ENCODE measurements at regions not wholly inside any gene's neighbourhood (a gene's known extent, or its start where the extent isn't known, plus 50 kb on each side); places are given as distances from the start of the nearest gene placed in this dataset.
"Not testable (repeated sequence)": the region's sequence is repeated elsewhere in the genome, so short reads cannot be mapped to it uniquely, and the experiment has no call there.

DNA sequence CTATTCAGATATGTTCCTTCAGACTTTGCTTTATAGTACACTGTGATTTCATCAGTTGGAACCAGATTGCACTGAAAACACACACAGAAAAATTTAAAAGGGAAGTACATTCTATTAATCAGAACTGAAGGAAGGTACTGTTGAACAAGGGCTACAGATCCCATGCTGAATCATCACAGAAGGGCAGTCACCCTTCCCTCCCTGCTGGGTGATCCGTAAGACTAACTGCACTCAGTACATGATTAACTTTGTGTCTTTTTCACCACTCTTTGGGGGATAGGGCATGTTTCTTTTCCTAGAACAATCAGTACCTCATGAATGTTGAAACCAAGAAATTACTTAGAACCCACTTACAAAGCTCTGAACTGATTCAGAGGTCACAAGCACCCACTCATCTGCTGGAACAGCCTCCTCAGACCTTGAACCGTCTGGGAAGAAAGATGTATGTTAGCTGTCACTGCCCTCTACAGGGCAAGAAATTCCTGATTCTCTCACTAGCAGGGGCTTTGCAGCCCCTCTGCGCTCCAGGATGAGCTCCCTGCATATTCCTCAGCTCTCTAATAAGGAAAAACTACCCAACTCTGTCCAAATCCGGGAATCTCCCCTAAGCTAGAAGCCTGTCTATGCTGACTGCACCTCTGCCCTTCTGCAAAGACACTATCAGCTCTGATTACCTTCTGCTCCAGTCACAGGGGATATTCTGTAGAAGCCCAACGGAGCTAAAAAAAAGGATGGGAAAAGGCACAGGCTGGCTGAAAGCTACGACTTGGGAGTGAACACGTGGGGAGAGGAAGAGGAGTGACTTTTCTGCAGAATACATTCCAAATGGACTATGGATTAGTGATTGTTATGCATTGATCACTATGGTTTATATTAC, 51.0 kb downstream of the IARS1 start:
- Histone ChIP-seq H4K20me1 (peaks cover 30% of the 10 kb centered on the region; the same call in 1 of the 2 replicates), H3K9me3 (no peaks in the 10 kb centered on the region), H3K9ac (no peak overlapping the region), H3K4me2 (no peak overlapping the region), H3K4me1 (no peaks in the 10 kb centered on the region), H3K36me3 (peaks cover 100% of the 10 kb centered on the region), H3K27me3 (no peaks in the 10 kb centered on the region), H3K27ac (no peak overlapping the region), H3K4me3 (no peak overlapping the region)
- no peak for TF ChIP-seq Cebpa-rat (IDR thresholded peaks at IDR 0.05)

DNA sequence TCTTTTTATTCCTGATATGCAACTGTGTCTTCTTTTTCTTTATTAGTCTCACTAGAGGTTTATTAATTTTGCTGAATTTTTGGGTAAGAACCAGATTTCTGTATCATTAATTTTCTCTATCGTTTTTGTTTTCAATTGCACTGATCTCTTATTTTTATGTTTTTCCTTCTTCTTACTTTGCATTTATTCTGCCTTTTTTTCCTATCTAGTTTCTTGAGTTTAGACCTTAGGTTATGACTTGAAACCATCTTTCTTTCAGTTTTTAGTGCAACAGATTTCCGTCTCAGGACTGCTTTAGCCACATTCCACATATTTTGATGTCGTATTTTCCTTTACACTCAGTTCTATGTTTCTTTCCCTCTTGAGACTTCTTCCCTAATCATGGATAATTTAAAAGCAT, 56.6 kb downstream of the IARS1 start:
- Histone ChIP-seq H3K9ac (no peak overlapping the region), H3K4me1 (no peaks in the 10 kb centered on the region), H3K4me3 (no peak overlapping the region), H3K27ac (no peak overlapping the region), H3K36me3 (peaks cover 99% of the 10 kb centered on the region), H3K4me2 (no peak overlapping the region), H3K9me3 (no peaks in the 10 kb centered on the region), H3K27me3 (no peaks in the 10 kb centered on the region), H4K20me1 (peaks cover 10% of the 10 kb centered on the region; the same call in 1 of the 2 replicates)
- no peak for TF ChIP-seq Cebpa-rat (IDR thresholded peaks at IDR 0.05)

DNA sequence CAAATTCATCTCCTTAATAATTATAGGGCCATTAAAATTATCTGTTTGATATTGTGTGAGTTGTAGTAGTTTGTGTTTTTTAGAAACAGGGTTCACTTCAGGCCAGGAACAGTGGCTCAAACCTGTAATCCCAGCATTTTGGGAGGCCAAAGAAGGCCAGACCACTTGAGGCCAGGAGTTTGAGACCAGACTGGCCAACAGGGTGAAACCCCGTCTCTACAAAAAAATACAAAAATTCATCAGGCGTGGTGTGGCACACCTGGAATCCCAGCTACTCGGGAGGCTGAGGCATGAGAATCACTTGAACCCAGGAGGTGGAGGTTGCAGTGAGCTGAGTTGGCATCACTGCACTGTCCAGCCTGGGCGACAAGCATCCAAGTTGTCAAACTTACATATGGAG, 57.0 kb downstream of the IARS1 start:
- Histone ChIP-seq H3K27ac (no peak overlapping the region), H3K4me3 (no peak overlapping the region), H3K9me3 (no peaks in the 10 kb centered on the region), H3K36me3 (peaks cover 99% of the 10 kb centered on the region), H4K20me1 (peaks cover 10% of the 10 kb centered on the region; the same call in 1 of the 2 replicates), H3K4me2 (no peak overlapping the region), H3K9ac (no peak overlapping the region), H3K4me1 (no peaks in the 10 kb centered on the region), H3K27me3 (no peaks in the 10 kb centered on the region)
- no peak for TF ChIP-seq Cebpa-rat (IDR thresholded peaks at IDR 0.05)

DNA sequence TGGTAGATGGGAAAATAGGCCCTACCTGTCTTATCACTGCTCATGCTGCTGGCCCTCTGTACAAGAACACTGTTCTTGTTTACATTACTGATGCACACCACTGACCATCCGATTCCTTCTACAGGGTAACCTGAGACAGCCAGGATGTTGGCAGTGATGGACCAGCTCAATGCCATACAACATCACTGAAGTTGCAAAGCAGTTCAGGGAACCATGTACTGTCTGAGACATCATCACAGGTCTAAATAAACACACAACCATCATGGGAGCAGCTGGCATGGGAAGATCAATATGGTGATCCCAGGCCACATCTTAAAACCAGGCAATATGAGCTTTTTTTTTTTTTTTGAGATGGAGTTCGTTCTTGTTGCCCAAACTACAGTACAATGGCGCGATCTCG, 59.0 kb downstream of the IARS1 start:
- Histone ChIP-seq H3K4me3 (no peak overlapping the region), H3K9ac (no peak overlapping the region), H3K27me3 (no peaks in the 10 kb centered on the region), H3K4me2 (no peak overlapping the region), H3K4me1 (no peaks in the 10 kb centered on the region), H3K9me3 (peaks cover 10% of the 10 kb centered on the region), H3K27ac (no peak overlapping the region), H3K36me3 (peaks cover 99% of the 10 kb centered on the region), H4K20me1 (peaks cover 10% of the 10 kb centered on the region; the same call in 1 of the 2 replicates)
- no peak for TF ChIP-seq Cebpa-rat (IDR thresholded peaks at IDR 0.05)

DNA sequence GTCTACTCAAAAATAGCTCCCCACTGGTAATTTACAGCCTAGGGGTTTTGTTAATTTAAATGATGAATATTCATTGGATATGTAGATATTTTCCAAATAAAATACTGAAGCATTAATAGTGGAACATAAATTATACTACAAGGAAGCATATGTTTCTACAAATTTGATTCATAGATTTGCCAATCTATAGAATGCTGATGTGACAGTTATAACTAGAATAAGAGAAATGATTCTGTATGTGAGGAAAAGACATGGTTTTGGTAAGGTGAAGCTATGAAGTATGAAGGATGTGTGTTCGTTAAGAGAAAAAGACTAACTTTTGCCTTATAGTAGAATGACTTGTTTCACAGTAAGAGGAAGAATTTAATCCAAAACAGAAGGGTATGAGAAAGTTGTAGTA, 61.3 kb downstream of the IARS1 start:
- H3K9me3 ChIP-seq = peaks cover 29% of the 10 kb centered on the region
- H3K4me2 ChIP-seq = no peak overlapping the region
- peaks cover 99% of the 10 kb centered on the region for H3K36me3 ChIP-seq
- H3K9ac ChIP-seq = no peak overlapping the region
- H3K4me3 ChIP-seq = no peak overlapping the region
- no peak for TF ChIP-seq Cebpa-rat (IDR thresholded peaks at IDR 0.05)
- no peaks in the 10 kb centered on the region for H3K27me3 ChIP-seq
- H3K27ac ChIP-seq = no peak overlapping the region
- peaks cover 10% of the 10 kb centered on the region; the same call in 1 of the 2 replicates for H4K20me1 ChIP-seq
- no peaks in the 10 kb centered on the region for H3K4me1 ChIP-seq

DNA sequence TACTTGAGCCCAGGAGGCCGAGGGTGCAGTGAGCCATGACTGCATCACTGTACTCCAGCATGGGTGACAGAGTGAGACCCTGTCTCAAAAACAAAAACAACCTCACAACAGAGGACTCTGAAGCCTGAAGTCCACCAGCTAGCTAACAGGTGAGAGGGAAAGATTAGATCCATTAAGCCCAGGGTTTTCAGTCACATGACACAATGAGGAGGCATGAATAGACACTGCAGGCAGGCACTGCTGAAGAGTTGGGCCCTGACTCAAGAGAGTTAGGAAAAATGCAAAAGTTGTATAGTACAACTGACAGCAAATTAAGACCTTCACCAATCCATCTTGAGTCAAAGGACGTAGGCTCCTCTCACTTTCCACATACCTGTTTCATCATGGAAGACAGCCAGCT, 64.9 kb downstream of the IARS1 start:
- H3K9ac ChIP-seq = no peak overlapping the region
- no peaks in the 10 kb centered on the region for H3K4me1 ChIP-seq
- H3K9me3 ChIP-seq = peaks cover 29% of the 10 kb centered on the region
- no peak for TF ChIP-seq Cebpa-rat (IDR thresholded peaks at IDR 0.05)
- no peak overlapping the region for H3K27ac ChIP-seq
- 0 out of 2 replicates have a peak overlapping the region, but pooled peaks have one; percentile 0 for H3K4me3 ChIP-seq
- no peaks in the 10 kb centered on the region for H3K27me3 ChIP-seq
- no peak overlapping the region for H3K4me2 ChIP-seq
- peaks cover 96% of the 10 kb centered on the region for H3K36me3 ChIP-seq
- peaks cover 28% of the 10 kb centered on the region for H4K20me1 ChIP-seq

DNA sequence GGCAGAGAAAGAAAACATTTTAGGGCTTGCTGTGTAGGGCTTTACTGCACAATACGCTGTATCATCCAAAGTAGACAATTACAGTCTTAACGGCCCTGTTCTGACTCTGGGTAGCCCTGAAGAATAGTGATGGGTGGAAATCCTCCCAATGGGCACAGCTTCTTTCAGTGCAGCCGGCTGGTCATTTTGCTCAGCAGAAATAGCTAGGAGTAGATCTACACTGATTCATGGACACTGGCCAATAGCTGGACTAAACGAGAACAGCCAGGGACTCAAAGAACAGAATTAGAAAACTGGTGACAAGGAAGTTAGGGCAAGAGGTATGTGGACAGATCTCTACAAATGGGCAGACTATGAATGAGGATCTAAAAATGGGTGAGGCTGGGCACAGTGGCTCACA, 69.3 kb downstream of the IARS1 start:
- Histone ChIP-seq H3K27ac (no peak overlapping the region), H3K4me1 (no peaks in the 10 kb centered on the region), H3K4me2 (no peak overlapping the region), H3K9me3 (peaks cover 28% of the 10 kb centered on the region), H4K20me1 (peaks cover 36% of the 10 kb centered on the region), H3K27me3 (no peaks in the 10 kb centered on the region), H3K36me3 (peaks cover 86% of the 10 kb centered on the region), H3K4me3 (no peak overlapping the region), H3K9ac (no peak overlapping the region)
- TF ChIP-seq Cebpa-rat (IDR thresholded peaks at IDR 0.05) = no peak

DNA sequence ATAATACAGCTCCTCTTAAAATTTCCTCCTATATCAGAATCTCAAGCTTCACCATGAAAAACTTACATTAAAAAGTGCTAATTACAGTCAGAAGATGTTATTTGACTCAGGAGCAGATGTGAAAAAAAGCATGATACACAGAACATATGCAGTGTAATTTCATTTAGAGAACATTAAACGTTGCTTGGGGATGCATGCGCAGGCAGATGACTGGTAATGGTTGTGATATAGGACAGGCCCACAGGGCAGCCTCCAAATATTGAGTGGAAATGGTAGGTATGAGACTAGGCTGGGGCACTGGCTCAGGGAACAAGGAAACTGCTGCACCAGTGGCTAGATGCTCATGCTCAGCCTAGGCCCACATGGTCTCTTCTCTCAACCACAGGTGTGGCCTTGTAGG, 69.7 kb downstream of the IARS1 start:
- Histone ChIP-seq H4K20me1 (peaks cover 36% of the 10 kb centered on the region), H3K4me2 (no peak overlapping the region), H3K4me1 (no peaks in the 10 kb centered on the region), H3K9me3 (peaks cover 24% of the 10 kb centered on the region), H3K36me3 (peaks cover 86% of the 10 kb centered on the region), H3K4me3 (no peak overlapping the region), H3K9ac (no peak overlapping the region), H3K27me3 (no peaks in the 10 kb centered on the region), H3K27ac (no peak overlapping the region)
- no peak for TF ChIP-seq Cebpa-rat (IDR thresholded peaks at IDR 0.05)

DNA sequence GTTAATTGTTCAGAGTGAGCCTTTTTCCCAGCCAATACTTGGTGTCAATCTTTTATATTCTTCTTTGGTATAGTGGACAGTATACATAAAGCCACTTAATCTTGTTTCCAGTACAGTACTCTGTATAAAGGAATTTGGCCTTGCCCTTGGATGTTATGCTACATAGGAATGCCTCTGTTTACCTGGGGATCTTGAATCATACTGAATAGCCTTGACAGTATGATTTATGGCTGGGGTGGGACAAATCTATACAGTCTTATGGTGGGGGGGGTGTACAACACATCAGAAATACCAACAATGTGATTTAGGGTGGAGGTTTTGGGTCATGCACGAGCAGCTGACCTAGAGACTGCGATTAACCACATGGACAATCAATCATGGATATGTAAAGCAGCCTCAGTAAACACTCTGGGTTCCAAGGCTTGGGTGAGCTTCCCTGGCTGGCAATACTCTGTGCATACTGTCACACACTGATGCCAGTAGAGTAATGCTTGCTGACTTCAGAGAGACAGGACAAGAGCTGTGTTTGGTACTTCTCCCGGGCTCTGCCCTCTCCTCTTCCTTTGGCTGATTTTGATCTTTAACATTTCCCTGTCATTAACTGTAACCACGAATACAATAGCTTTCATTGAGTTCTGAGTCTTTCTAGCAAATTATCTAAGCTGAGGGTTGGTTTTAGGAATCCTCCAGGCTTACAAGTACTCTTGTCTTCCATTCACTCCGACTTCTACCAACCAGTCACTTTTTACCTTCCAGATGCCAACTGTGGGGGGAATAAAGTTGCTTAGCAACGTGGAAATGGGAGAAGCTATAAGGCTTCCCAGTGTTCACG, 84.6 kb downstream of the IARS1 start:
- Histone ChIP-seq H3K27ac (no peak overlapping the region), H3K9ac (no peak overlapping the region), H3K9me3 (no peaks in the 10 kb centered on the region), H3K36me3 (peaks cover 69% of the 10 kb centered on the region), H3K4me3 (no peak overlapping the region), H4K20me1 (peaks cover 16% of the 10 kb centered on the region), H3K4me2 (no peak overlapping the region), H3K27me3 (no peaks in the 10 kb centered on the region), H3K4me1 (no peaks in the 10 kb centered on the region)
- TF ChIP-seq Cebpa-rat (IDR thresholded peaks at IDR 0.05) = no peak

DNA sequence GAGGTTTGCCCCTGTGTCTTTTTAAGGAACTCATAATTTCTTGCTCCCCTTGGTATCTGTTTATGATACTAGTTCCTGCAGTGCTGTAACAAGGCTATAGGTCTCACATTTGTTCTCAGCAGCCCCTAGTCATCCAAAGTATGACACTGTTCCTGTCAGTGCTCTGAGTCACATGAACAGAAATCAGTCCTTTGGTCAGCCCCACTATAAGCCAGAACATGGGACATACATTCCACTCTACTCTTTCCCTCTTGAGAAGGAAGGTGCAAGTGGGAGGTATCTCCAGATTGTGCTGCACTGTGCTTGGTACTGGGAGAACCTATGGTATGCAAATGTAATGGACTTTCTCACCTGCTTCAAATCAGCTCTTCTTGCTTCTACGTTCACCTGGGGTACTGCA, 87.0 kb downstream of the IARS1 start:
- no peaks in the 10 kb centered on the region for H3K27me3 ChIP-seq
- no peaks in the 10 kb centered on the region for H3K9me3 ChIP-seq
- peaks cover 46% of the 10 kb centered on the region for H3K36me3 ChIP-seq
- no peak overlapping the region for H3K4me3 ChIP-seq
- H4K20me1 ChIP-seq = no peaks in the 10 kb centered on the region
- no peak overlapping the region for H3K9ac ChIP-seq
- TF ChIP-seq Cebpa-rat (IDR thresholded peaks at IDR 0.05) = no peak
- H3K4me1 ChIP-seq = no peaks in the 10 kb centered on the region
- H3K4me2 ChIP-seq = no peak overlapping the region
- no peak overlapping the region for H3K27ac ChIP-seq

DNA sequence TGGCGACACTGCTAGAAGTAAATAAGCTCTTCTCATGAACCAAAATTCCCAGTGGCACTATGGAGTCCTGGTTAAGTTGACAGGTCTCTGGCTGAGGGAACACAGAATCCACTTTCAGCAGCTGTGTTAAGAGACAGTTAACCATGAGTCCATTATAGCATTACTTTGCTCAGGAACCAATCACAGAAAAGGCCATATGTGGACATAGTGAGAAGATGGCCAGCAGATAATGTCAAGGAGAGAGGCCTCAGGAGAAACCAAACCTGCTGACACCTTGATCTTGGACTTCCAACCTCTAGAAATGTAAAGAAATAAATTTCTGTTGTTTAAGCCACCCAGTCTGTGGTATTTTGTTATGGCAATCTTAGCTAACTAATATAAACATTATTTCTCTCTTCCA, 88.7 kb upstream of the SPTLC1 start:
- not testable (repeated sequence) for H3K4me3 ChIP-seq

DNA sequence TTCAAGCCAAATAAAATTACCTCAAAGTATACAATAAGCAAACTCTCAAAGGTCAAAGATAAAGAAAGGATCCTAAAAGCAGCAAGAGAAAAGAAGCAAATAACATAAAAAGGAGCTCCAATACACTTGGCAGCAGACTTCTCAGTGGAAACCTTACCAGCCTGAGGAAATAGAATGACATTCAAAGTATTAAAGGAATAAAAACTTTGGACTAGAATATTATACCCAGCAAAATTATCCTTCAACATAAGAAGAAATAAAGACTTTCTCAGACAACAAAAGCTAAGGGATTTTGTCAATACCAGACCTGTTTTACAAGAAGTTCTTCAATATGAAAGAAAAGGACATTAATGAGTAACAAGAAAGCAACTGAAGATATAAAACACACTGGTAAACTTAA, 83.0 kb upstream of the SPTLC1 start:
- H3K9ac ChIP-seq, H3K4me1 ChIP-seq, H3K36me3 ChIP-seq, H4K20me1 ChIP-seq, H3K4me2 ChIP-seq, H3K27me3 ChIP-seq, H3K27ac ChIP-seq, H3K4me3 ChIP-seq: not testable (repeated sequence)
- peaks cover 26% of the 10 kb centered on the region for H3K9me3 ChIP-seq

More for the DNA sequence above, 88.7 kb upstream of the SPTLC1 start:
- not testable (repeated sequence) for H3K4me1 ChIP-seq, H3K27ac ChIP-seq, H3K9me3 ChIP-seq, H4K20me1 ChIP-seq, H3K27me3 ChIP-seq, H3K9ac ChIP-seq, H3K4me2 ChIP-seq
- peaks cover 20% of the 10 kb centered on the region for H3K36me3 ChIP-seq
